ENCODE measurements at regions not wholly inside any gene's neighbourhood (a gene's known extent, or its start where the extent isn't known, plus 50 kb on each side); places are given as distances from the start of the nearest gene placed in this dataset.

- no peak for TF ChIP-seq CTCF (IDR thresholded peaks at IDR 0.05; ENCODE audit: low read depth, low read length, missing control alignments)
- DNase-seq = no peak
- Histone ChIP-seq H3K4me3 (ENCODE audit: low read depth, low read length) (no peak overlapping the region), H3K27ac (no peak overlapping the region), H3K27me3 (replicated peaks) (no peaks in the 10 kb centered on the region), H3K36me3 (replicated peaks) (no peaks in the 10 kb centered on the region)
- in situ Hi-C loops (cut with HindIII; ENCODE audit: low pct_ligation_motif_present, low sequenced_read_pairs) = no loop called here
Measured at GRCh38 chr3:84510007-84510406, 448.8 kb upstream of the CADM2 start.

GRCh38 chr3:84522893-84523292 lies 435.9 kb upstream of the CADM2 start:
- Histone ChIP-seq H3K27ac (no peak overlapping the region), H3K36me3 (replicated peaks) (no peaks in the 10 kb centered on the region), H3K27me3 (replicated peaks) (no peaks in the 10 kb centered on the region), H3K4me3 (ENCODE audit: low read depth, low read length) (no peak overlapping the region)
- in situ Hi-C loops (cut with HindIII; ENCODE audit: low pct_ligation_motif_present, low sequenced_read_pairs) = no loop called here
- DNase-seq = no peak
- TF ChIP-seq CTCF (IDR thresholded peaks at IDR 0.05; ENCODE audit: low read depth, low read length, missing control alignments) = no peak

DNA sequence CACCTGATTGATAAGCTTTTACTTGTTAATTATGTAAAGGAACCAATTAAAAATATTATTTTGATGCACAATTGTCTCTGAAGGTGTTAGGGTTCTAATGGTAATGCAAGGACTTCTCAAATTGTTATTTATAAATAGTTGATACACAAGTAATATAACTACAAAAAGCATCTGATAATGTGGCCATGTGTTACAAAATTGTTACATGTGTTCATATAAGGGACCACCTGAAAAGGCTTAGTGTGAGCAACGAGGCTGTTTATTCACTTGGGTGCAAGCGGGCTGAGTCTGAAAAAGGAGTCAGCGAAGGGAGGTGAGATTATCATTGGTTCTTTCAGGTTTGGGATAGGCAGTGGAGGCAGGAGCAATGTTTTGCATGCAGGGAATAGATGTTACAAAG lies 421.9 kb upstream of the CADM2 start:
- H3K36me3 ChIP-seq (replicated peaks) = no peaks in the 10 kb centered on the region
- TF ChIP-seq CTCF (IDR thresholded peaks at IDR 0.05; ENCODE audit: low read depth, low read length, missing control alignments) = no peak
- H3K27me3 ChIP-seq (replicated peaks) = no peaks in the 10 kb centered on the region
- in situ Hi-C loops (cut with HindIII; ENCODE audit: low pct_ligation_motif_present, low sequenced_read_pairs) = no loop called here
- H3K4me3 ChIP-seq (ENCODE audit: low read depth, low read length) = no peak overlapping the region
- DNase-seq = no peak
- no peak overlapping the region for H3K27ac ChIP-seq

DNA sequence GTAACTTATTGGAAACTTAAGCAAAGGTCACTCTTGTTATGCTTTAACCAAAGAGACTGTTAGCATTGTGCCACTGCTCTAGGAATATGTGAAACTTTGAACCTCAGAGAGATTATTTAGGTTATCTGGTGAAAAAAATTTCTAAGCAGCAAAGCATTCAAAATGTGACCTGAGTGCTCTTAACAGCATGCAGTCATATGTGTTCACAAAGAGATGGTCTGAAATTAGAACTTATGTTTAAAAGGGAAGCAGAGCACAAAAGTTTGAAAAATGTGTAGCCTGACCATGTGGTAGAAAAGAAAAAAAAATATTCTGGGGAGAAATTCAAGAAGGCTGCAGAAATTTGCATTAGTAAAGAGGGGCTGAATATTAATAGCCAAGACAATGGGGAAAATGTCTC lies 420.2 kb upstream of the CADM2 start:
- Histone ChIP-seq H3K4me3 (ENCODE audit: low read depth, low read length) (no peak overlapping the region), H3K36me3 (replicated peaks) (no peaks in the 10 kb centered on the region), H3K27me3 (replicated peaks) (no peaks in the 10 kb centered on the region), H3K27ac (no peak overlapping the region)
- no peak for TF ChIP-seq CTCF (IDR thresholded peaks at IDR 0.05; ENCODE audit: low read depth, low read length, missing control alignments)
- no peak for DNase-seq
- in situ Hi-C loops (cut with HindIII; ENCODE audit: low pct_ligation_motif_present, low sequenced_read_pairs) = no loop called here

DNA sequence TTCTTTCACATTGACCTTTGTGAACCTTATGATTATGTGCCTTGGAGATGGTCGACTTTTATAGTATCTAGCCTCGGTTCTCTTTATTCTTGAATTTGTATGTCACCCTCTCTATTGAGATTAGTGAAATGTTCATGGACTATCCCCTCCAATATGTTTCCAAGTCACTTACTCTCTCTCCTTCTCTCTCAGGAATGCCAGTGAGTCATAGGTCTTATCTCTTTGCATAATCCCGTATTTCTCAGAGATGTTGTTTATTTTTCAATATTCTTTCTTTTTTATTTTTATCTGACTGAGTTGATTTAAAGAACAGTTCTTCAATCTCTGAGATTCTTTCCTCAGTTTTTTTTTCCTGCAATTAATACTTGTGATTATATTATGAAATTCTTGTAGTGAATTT lies 411.6 kb upstream of the CADM2 start:
- no peak for TF ChIP-seq CTCF (IDR thresholded peaks at IDR 0.05; ENCODE audit: low read depth, low read length, missing control alignments)
- in situ Hi-C loops (cut with HindIII; ENCODE audit: low pct_ligation_motif_present, low sequenced_read_pairs) = no loop called here
- Histone ChIP-seq H3K36me3 (replicated peaks) (no peaks in the 10 kb centered on the region), H3K27me3 (replicated peaks) (no peaks in the 10 kb centered on the region), H3K4me3 (ENCODE audit: low read depth, low read length) (no peak overlapping the region), H3K27ac (no peak overlapping the region)
- DNase-seq = no peak

All from brain microvascular endothelial cell (primary cell).